ENCODE measurements at regions not wholly inside any gene's neighbourhood (a gene's known extent, or its start where the extent isn't known, plus 50 kb on each side); places are given as distances from the start of the nearest gene placed in this dataset.
"Not testable (repeated sequence)": the region's sequence is repeated elsewhere in the genome, so short reads cannot be mapped to it uniquely, and the experiment has no call there.

GRCh38 chr10:42883993-42884983 lies 101.7 kb downstream of the BMS1 start:
- no peak for DNase-seq (ENCODE audit: low spot score)

- no peak for DNase-seq (ENCODE audit: low spot score)
These were observed 103.1 kb downstream of the BMS1 start for GRCh38 chr10:42885491-42886270.

DNA sequence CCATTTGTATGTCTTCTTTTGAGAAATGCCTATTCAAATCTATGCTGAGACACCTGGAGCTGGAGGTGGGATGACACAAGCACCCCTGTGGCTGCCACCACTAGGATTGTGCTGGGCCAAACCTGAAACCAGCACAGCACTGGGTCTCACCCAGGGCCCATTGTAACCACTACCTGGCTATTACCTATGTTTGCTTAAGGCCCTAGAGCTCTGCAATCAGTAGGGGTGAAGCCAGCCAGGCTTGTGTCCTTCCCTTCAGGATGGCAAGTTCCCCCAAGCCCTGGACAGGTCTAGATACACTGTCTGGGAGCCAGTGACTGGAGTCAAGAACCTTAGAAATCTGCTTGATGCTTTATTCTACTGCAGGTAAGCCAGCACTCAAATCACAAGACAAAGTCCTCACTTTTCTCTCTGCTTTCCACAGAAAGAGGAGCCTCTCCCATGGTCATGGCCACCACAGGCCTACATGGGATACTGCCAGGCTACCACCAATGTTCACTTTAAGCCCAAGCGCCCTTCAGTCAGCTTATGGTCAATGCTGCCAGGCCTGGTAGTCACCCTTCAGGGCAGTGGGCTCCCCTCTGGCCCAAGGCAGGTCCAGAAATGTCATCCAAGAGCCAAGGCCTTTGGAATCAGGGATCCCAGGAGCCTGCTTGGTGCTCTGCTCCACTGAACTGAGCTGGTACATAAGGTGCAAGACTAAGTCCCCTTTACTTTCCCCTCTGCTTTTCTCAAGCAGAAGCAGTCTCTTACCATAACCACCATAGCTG lies 105.3 kb downstream of the BMS1 start:
- DNase-seq (ENCODE audit: low spot score): no peak

DNA sequence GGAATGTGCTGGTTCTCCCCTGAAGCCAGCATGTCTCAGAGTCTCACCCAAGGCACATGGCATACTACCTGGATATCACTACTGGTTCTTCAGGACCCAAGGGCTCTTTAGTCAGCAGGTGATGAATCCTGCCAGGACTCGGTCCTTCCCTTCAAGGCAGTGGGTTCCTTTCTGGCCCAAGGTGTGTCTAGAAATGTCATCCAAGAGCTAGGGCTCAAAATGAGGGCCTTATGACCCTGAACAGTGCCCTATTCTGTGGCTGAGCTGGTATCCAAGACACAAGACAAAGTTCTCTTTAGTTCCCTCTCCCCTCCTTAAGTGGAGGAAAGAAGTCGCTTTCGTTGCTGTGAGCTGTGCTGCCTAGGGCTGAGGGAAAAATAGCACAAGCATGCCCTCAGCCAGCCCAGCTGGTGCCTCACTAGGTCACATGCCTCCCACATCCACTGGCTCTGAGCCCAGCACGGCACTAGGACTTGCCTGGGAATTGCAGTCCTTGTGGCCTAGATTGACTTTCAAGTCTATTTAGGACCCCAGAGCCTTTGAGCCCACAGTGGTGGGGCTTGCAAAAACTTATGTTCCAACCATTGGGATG lies 106.0 kb downstream of the BMS1 start:
- no peak for DNase-seq (ENCODE audit: low spot score)

- DNase-seq (ENCODE audit: low spot score): no peak
These were observed 114.1 kb downstream of the BMS1 start for GRCh38 chr10:42896735-42897134.

DNA sequence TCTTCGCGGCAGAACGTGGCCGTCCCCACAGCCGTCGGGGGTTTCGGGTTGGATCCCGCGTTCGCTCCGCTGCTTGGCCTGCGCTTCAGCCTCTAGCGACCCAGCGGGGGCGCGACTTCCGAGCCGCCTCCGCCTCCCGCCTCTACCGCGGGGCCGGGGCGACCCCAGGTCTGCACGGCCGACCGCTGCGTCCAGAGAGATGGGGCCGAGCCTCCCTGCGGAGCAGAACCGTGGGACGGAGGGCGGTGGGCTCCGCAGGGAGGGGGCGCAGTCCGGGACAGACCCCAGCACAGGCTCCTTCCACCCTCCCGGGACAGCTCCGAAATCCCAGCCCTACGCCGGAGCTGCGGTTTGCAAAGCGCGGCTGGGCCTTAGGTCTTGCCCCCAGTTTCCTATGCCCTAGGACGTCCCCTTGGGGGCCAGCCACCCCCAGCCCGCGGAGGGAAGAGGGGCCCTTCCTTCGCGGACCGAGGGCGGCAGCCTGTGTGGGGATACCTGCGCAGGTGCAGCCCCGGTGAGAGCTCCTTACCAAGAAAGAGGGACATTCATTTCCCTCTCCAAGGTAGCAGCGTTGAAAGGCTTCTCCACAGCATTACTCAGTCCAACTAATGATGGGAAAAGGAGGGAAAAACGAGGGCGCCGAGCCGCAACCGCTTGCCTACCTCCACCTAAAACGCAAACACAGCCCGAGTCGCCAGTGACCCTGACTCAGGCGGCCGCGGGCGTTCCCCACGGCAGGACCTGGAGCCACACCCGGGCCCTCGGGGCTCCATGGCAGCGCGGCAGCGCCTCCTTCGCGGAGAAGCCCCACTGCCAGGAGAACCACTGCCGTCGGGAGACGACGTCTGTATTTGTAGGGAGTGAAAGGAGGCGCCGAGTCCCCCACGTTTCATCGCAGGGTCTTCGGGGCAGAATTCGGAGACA lies 115.7 kb downstream of the BMS1 start:
- DNase-seq (ENCODE audit: low spot score): no peak

- DNase-seq (ENCODE audit: low spot score): no peak
These were observed 116.4 kb downstream of the BMS1 start for GRCh38 chr10:42899036-42899435.

DNA sequence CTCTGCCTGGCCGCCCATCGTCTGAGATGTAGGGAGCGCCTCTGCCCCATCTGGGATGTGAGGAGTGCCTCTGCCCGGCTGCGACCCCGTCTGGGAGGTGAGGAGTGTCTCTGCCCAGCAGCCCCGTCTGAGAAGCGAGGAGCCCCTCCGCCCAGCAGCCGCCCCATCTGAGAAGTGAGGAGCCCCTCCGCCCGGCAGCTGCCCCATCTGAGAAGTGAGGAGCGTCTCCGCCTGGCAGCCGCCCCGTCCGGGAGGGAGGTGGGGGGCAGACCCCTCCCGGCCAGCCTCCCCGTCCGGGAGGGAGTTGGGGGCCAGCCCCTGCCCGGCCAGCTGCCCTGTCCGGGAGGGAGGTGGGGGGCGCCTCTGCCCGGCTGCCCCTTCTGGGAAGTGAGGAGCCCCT lies 117.8 kb downstream of the BMS1 start:
- not testable (repeated sequence) for DNase-seq (ENCODE audit: low spot score)

DNA sequence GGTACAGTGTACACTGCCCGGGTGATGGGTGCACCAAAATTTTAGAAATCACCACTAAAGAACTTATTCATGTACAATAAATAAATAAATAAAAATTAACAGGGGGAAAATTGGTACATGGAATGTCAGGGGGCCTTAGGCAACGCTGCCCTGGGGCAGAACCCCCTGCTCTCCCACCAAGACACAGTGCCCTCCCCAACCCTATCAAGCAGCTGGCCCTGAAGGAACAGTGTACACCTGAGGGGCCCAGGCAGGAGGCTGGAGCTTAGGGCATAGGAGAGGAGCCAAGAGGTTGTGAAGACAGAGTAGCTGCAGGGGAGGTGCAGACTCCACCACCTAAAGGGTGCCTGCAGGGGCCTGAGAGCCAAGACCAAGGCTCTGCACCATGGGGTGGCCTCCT lies 128.8 kb downstream of the BMS1 start:
- DNase-seq (ENCODE audit: low spot score): no peak

GRCh38 chr10:42916974-42917373 lies 134.4 kb downstream of the BMS1 start:
- DNase-seq (ENCODE audit: low spot score): no peak

- no peak for DNase-seq (ENCODE audit: low spot score)
These were observed 135.2 kb downstream of the BMS1 start for GRCh38 chr10:42917821-42918220.

GRCh38 chr10:42921951-42922350 lies 139.4 kb downstream of the BMS1 start:
- DNase-seq (ENCODE audit: low spot score): no peak

- no peak for DNase-seq (ENCODE audit: low spot score)
These were observed 141.9 kb downstream of the BMS1 start for GRCh38 chr10:42924484-42924883.

- no peak for DNase-seq (ENCODE audit: low spot score)
These were observed 144.2 kb downstream of the BMS1 start for GRCh38 chr10:42926843-42927242.

DNA sequence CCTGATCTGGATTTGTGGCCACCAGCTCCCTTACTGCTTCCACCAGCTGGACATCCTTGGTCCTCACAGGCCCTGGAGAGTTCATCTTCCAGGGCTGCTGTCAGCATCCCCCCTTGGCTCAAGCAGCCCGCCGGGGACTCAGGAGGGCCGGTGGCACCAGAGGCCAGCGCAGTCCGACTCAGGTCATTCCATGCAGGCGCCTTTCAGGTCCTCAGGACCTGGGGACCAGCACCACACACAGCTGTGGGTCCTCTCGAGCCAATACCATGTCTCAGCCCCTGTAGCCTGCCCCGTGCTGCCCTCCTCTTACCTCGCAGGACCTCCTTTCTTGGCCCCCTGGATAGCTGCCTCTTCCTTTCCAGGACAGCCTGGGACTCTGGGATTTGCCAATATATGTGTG lies 145.5 kb downstream of the BMS1 start:
- no peak for DNase-seq (ENCODE audit: low spot score)

DNA sequence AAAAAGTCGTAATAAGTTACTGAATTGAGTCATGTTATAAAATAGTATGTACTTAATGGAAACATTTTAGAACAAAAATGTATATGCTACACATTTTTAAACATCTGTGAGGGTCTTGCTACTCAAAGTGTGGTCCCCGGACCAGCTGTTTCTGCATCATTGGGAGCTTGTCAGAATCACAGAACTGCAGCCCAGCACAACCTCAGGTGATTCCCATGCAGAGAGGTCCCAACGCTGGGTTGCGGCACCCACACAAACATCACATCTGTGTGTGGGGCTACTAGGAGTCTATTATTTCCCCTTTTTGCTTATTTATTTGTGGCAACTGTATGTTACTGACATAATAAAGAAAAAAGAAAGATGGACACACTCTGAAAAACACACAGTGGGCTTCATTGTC lies 146.6 kb downstream of the BMS1 start:
- DNase-seq (ENCODE audit: low spot score): no peak

- no peak for DNase-seq (ENCODE audit: low spot score)
These were observed 146.9 kb upstream of the RET start for GRCh38 chr10:42929993-42930392.

GRCh38 chr10:42930516-42931192 lies 146.2 kb upstream of the RET start:
- DNase-seq (ENCODE audit: low spot score): no peak

GRCh38 chr10:42932116-42932515 lies 144.8 kb upstream of the RET start:
- DNase-seq (ENCODE audit: low spot score): no peak

DNA sequence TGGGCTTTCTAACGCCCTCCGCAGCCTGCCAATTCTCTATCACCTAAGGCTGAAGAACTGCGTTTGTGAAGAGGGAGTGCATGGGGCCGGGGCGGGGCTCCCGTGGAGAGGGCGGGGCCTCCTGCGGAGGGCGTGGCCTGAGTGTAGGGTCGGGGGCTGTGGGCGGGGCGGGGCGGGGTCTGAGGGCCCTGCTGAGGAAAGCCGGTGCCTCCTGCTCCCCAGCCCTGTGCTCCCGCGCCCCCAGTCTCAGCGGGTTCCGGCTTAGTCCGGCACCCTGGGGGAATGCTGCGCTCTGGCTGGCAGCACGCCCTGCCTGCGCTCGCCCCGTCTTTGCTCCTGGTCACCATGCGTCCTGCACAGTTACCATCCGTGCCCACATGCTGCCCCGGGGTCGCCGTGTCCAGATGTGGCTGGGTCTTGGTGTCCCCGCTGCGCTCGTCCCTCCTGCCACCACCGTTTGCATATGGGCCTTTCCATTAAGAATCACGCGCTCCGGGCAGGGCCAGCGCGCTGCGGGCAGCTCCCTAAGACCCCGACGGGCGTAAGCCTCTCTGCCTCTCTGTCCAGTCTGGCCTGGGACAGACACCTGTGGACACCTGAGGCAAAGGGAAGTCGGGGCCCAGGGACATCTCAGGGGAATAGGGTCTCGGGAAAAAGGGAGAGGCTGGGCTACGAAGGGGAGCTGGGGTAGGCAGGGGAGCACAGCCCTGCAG lies 144.0 kb upstream of the RET start:
- no peak for DNase-seq (ENCODE audit: low spot score)

Data from AG08396 (cell line).